ENCODE measurements at regions not wholly inside any gene's neighbourhood (a gene's known extent, or its start where the extent isn't known, plus 50 kb on each side); places are given as distances from the start of the nearest gene placed in this dataset.

DNA sequence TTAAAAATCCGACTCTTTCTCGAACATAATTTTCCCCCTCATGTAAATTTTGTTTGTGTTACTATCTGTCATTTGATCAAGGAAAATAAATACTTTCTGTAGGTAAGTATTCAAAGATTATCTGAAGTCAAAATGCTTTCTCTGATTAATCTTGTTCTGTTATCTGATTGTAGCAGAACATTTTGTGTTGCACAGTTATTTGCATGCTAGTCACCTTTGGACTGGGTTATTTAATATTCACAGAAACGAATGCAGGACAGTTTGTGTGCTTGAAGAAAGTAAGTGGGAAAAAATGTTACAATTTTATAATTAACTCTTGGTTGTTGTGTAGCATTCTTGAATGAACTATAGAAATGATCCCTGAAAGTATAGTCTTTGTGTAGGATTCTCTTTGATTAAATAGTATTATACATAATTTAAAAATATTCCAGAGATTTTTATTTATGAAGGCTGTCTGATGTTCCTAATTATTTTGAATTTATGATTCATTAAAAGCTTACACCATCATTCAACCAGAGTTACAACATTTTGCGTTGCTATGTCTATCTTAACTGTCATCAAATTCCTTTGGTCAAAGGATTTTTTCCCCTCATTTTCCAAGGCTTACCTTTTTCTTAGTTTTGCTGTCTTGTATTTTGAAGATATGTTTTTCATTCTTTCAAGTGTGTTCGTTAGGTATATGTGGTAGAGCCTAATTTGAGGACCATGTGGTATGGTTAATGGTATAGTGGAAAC, 176.6 kb downstream of the GIPC2 start:
- TF ChIP-seq CTCF (IDR thresholded peaks at IDR 0.05) (no peak), POLR2A (IDR thresholded peaks at IDR 0.05) (no peak)

Data from adrenal gland (tissue), 5 donors.